GM12878 (cell line): ENCODE measurements at regions not wholly inside any gene's neighbourhood (a gene's known extent, or its start where the extent isn't known, plus 50 kb on each side); places are given as distances from the start of the nearest gene placed in this dataset.

Source experiments
- PML ChIP-seq: IDR thresholded peaks from 2 replicates; pipeline ENCODE4 v1.6.1; 2012; ENCODE audit warnings: low read length, inconsistent platforms
- SREBF1 ChIP-seq: IDR thresholded peaks from 2 replicates; pipeline ENCODE4 v1.6.1; 2012; ENCODE audit warnings: mild to moderate bottlenecking, low read length
- TF ChIP-seq, protein P1 (sequence below): fragments of 450-650 bp; IDR thresholded peaks from 2 replicates; pipeline ENCODE4 v1.6.1; 2016; ENCODE audit warnings: mild to moderate bottlenecking

DNA sequence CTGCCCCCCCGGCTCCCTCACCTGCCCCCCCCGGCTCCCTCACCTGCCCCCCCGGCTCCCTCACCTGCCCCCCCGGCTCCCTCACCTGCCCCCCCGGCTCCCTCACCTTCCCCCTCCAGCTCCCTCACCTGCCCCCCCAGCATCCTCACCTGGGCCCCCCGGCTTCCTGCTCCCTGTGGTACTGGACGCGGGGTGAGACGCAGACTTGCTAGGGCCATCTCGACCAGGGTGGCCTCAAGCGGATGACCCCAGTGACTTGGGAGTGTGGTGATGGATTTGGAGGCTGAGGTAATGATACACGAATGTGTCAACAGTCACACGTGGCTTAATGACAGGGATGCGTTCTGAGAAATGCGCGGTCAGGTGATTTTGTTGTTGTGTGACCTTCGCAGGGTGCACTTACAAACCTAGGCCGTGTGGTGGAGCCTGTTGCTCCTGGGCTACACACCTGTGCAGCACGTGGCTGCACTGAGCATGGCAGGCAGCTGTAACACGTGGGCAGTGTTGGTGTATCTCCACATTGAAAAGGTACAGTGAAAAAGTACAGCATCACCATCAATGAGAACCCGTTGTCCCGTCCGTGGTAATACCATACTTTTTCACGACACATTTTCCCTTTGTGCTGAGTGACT is 197.8 kb downstream of the TEX29 start:
- TF ChIP-seq, protein P1, sequence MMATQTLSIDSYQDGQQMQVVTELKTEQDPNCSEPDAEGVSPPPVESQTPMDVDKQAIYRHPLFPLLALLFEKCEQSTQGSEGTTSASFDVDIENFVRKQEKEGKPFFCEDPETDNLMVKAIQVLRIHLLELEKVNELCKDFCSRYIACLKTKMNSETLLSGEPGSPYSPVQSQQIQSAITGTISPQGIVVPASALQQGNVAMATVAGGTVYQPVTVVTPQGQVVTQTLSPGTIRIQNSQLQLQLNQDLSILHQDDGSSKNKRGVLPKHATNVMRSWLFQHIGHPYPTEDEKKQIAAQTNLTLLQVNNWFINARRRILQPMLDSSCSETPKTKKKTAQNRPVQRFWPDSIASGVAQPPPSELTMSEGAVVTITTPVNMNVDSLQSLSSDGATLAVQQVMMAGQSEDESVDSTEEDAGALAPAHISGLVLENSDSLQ, result no peak
- TF ChIP-seq PML (no peak), SREBF1 (no peak)
